MM.1S (cell line): ENCODE measurements at regions not wholly inside any gene's neighbourhood (a gene's known extent, or its start where the extent isn't known, plus 50 kb on each side); places are given as distances from the start of the nearest gene placed in this dataset.

Source experiments
- CTCF ChIP-seq: fragments of 300-600 bp; sonication (generic); IDR thresholded peaks from 2 replicates; pipeline ENCODE4 v1.5.1; 2016; ENCODE audit warnings: antibody characterized with exemption, low read length, mixed read lengths
- EZH2 ChIP-seq: fragments of 300-600 bp; sonication (generic); optimal IDR thresholded peaks from 2 replicates; pipeline ENCODE3; 2017; ENCODE audit warnings: low read depth, mild to moderate bottlenecking, antibody characterized with exemption, low read length, mixed read lengths
- EZH2phosphoT487 ChIP-seq: fragments of 300-600 bp; sonication (generic); IDR thresholded peaks from 2 replicates; pipeline ENCODE4 v1.6.1; 2018; ENCODE audit warnings: antibody characterized with exemption, low read length

GRCh38 chr12:114194066-114194465 is 211.9 kb downstream of the TBX5 start:
- TF ChIP-seq CTCF (no peak), EZH2 (no peak), EZH2phosphoT487 (no peak)
